HepG2 (cell line): ENCODE measurements at regions not wholly inside any gene's neighbourhood (a gene's known extent, or its start where the extent isn't known, plus 50 kb on each side); places are given as distances from the start of the nearest gene placed in this dataset.

Experiments
- CERS6 ChIP-seq: sonication (generic); formaldehyde crosslinking; IDR thresholded peaks from 2 replicates; pipeline ENCODE4 v1.5.0; 2020; ENCODE audit warnings: missing genetic modification reagents
- NR2F6 ChIP-seq, 2 experiments: IDR thresholded peaks; 2 replicates each; pipeline ENCODE4 v1.6.1; 2016; ENCODE audit warnings: antibody characterized with exemption in 1 of 2, mild to moderate bottlenecking in 1 of 2
- PBX3 ChIP-seq: sonication (generic); formaldehyde crosslinking; IDR thresholded peaks from 2 replicates; pipeline ENCODE4 v1.8.1; 2023; ENCODE audit warnings: missing genetic modification reagents, inconsistent platforms, borderline replicate concordance
- PHF5A ChIP-seq: IDR thresholded peaks from one replicate; pipeline ENCODE4 v1.6.1; 2018; ENCODE audit warnings: low read depth, missing genetic modification reagents; ENCODE audit not compliant: unreplicated experiment
- REL ChIP-seq: sonication (generic); formaldehyde crosslinking; conservative IDR thresholded peaks from 2 replicates; pipeline ENCODE4 v1.8.0; 2022; ENCODE audit warnings: mild to moderate bottlenecking, missing genetic modification reagents, moderate library complexity
- SALL2 ChIP-seq: sonication (generic); formaldehyde crosslinking; IDR thresholded peaks from 2 replicates; pipeline ENCODE4 v1.8.1; 2023; ENCODE audit warnings: mild to moderate bottlenecking, missing genetic modification reagents, inconsistent platforms
- SOX6 ChIP-seq, 2 experiments: fragments of 450-650 bp in 1 of 2; sonication (generic) in 1 of 2; formaldehyde crosslinking in 1 of 2; IDR thresholded peaks; 2 replicates each; pipeline versions ENCODE4 v1.4.0 to v1.6.1; 2017 to 2020; ENCODE audit warnings: antibody characterized with exemption in 1 of 2, mild to moderate bottlenecking in 1 of 2, missing genetic modification reagents in 1 of 2
- SP2 ChIP-seq: sonication (generic); formaldehyde crosslinking; IDR thresholded peaks from 2 replicates; pipeline ENCODE4 v1.5.1; 2020; ENCODE audit warnings: mild to moderate bottlenecking, missing genetic modification reagents
- SPEN ChIP-seq: sonication (generic); formaldehyde crosslinking; IDR thresholded peaks from 2 replicates; pipeline ENCODE4 v1.5.1; 2020; ENCODE audit warnings: low read depth, mild to moderate bottlenecking, missing genetic modification reagents
- SRSF1 ChIP-seq: fragments of 200-400 bp; formaldehyde crosslinking; optimal IDR thresholded peaks from 2 replicates; pipeline ENCODE3; 2017; ENCODE audit warnings: mild to moderate bottlenecking, low read depth, low read length, moderate library complexity
- ZFP41 ChIP-seq: sonication (generic); formaldehyde crosslinking; IDR thresholded peaks from 2 replicates; pipeline ENCODE4 v1.4.0; 2020; ENCODE audit warnings: mild to moderate bottlenecking, missing genetic modification reagents, borderline replicate concordance
- ZNF121 ChIP-seq: sonication (generic); formaldehyde crosslinking; IDR thresholded peaks from 2 replicates; pipeline ENCODE4 v1.5.0; 2020; ENCODE audit warnings: mild to moderate bottlenecking, missing genetic modification reagents
- ZNF205 ChIP-seq: IDR thresholded peaks from 2 replicates; pipeline ENCODE4 v1.6.1; 2018; ENCODE audit warnings: missing biosample characterization, missing genetic modification reagents
- ZNF235 ChIP-seq: sonication (generic); formaldehyde crosslinking; IDR thresholded peaks from 2 replicates; pipeline ENCODE4 v1.8.1; 2023; ENCODE audit warnings: mild to moderate bottlenecking, missing genetic modification reagents, borderline replicate concordance
- ZNF7 ChIP-seq: IDR thresholded peaks from 2 replicates; pipeline ENCODE4 v1.6.1; 2016; ENCODE audit warnings: missing biosample characterization, missing genetic modification reagents
- ZNF878 ChIP-seq: sonication (generic); formaldehyde crosslinking; IDR thresholded peaks from 2 replicates; pipeline ENCODE4 v1.8.1; 2023; ENCODE audit warnings: mild to moderate bottlenecking, missing genetic modification reagents, moderate library complexity
- TF ChIP-seq, protein P1 (sequence below): sonication (generic); formaldehyde crosslinking; IDR thresholded peaks from 2 replicates; pipeline ENCODE4 v1.4.0; 2020; ENCODE audit warnings: mild to moderate bottlenecking, missing genetic modification reagents
- TF ChIP-seq, protein P2 (sequence below): sonication (generic); formaldehyde crosslinking; IDR thresholded peaks from 2 replicates; pipeline ENCODE4 v1.5.1; 2020; ENCODE audit warnings: mild to moderate bottlenecking, missing genetic modification reagents, moderate library complexity
- TF ChIP-seq, protein P3 (sequence below): sonication (generic); formaldehyde crosslinking; IDR thresholded peaks from 2 replicates; pipeline ENCODE4 v1.4.0; 2020; ENCODE audit warnings: low read depth, mild to moderate bottlenecking, missing genetic modification reagents
- TF ChIP-seq, protein P4 (sequence below): sonication (generic); formaldehyde crosslinking; IDR thresholded peaks from 2 replicates; pipeline ENCODE4 v1.8.0; 2023; ENCODE audit warnings: mild to moderate bottlenecking, missing genetic modification reagents

DNA sequence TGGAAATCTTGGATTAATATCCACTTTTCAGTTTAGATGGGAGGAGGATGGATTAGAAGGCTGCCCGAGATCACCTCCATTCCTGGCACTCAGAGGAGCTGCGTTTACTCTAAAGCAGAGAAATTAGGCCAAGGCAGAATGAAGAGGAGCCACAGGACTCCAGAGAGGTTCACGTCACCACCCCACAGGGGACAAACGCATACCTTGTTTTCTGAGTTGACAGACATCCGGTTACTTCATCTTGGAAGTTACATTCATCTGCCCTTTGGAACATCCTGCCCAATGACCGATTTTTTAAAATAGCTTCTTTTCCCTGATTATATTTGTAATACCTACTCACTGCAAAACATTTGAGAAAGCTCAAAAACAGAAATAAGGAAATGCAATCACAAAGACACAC lies 220.0 kb downstream of the SOX9 start (continued):
- no peak for TF ChIP-seq ZNF878 (CRISPR knock-in tag)
- TF ChIP-seq NR2F6 (IDR thresholded peaks at IDR 0.05), result no peak
- TF ChIP-seq NR2F6 (CRISPR knock-in tag; IDR thresholded peaks at IDR 0.05), result 0 out of 2 replicates have a peak, but pooled peaks have one; percentile 22
- no peak for TF ChIP-seq SP2 (CRISPR knock-in tag)
- TF ChIP-seq, protein P1, sequence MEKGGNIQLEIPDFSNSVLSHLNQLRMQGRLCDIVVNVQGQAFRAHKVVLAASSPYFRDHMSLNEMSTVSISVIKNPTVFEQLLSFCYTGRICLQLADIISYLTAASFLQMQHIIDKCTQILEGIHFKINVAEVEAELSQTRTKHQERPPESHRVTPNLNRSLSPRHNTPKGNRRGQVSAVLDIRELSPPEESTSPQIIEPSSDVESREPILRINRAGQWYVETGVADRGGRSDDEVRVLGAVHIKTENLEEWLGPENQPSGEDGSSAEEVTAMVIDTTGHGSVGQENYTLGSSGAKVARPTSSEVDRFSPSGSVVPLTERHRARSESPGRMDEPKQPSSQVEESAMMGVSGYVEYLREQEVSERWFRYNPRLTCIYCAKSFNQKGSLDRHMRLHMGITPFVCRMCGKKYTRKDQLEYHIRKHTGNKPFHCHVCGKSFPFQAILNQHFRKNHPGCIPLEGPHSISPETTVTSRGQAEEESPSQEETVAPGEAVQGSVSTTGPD (CRISPR knock-in tag), result no peak
- TF ChIP-seq, protein P2, sequence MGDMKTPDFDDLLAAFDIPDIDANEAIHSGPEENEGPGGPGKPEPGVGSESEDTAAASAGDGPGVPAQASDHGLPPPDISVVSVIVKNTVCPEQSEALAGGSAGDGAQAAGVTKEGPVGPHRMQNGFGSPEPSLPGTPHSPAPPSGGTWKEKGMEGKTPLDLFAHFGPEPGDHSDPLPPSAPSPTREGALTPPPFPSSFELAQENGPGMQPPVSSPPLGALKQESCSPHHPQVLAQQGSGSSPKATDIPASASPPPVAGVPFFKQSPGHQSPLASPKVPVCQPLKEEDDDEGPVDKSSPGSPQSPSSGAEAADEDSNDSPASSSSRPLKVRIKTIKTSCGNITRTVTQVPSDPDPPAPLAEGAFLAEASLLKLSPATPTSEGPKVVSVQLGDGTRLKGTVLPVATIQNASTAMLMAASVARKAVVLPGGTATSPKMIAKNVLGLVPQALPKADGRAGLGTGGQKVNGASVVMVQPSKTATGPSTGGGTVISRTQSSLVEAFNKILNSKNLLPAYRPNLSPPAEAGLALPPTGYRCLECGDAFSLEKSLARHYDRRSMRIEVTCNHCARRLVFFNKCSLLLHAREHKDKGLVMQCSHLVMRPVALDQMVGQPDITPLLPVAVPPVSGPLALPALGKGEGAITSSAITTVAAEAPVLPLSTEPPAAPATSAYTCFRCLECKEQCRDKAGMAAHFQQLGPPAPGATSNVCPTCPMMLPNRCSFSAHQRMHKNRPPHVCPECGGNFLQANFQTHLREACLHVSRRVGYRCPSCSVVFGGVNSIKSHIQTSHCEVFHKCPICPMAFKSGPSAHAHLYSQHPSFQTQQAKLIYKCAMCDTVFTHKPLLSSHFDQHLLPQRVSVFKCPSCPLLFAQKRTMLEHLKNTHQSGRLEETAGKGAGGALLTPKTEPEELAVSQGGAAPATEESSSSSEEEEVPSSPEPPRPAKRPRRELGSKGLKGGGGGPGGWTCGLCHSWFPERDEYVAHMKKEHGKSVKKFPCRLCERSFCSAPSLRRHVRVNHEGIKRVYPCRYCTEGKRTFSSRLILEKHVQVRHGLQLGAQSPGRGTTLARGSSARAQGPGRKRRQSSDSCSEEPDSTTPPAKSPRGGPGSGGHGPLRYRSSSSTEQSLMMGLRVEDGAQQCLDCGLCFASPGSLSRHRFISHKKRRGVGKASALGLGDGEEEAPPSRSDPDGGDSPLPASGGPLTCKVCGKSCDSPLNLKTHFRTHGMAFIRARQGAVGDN (CRISPR knock-in tag), result no peak
- TF ChIP-seq, protein P3, sequence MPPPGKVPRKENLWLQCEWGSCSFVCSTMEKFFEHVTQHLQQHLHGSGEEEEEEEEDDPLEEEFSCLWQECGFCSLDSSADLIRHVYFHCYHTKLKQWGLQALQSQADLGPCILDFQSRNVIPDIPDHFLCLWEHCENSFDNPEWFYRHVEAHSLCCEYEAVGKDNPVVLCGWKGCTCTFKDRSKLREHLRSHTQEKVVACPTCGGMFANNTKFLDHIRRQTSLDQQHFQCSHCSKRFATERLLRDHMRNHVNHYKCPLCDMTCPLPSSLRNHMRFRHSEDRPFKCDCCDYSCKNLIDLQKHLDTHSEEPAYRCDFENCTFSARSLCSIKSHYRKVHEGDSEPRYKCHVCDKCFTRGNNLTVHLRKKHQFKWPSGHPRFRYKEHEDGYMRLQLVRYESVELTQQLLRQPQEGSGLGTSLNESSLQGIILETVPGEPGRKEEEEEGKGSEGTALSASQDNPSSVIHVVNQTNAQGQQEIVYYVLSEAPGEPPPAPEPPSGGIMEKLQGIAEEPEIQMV, result no peak
- no peak for TF ChIP-seq PHF5A (CRISPR knock-in tag)
- TF ChIP-seq ZNF205 (CRISPR knock-in tag), result no peak
- TF ChIP-seq PBX3 (CRISPR knock-in tag), result no peak
- TF ChIP-seq SALL2 (CRISPR knock-in tag), result no peak
- no peak for TF ChIP-seq SOX6 (IDR thresholded peaks at IDR 0.05)
- TF ChIP-seq SOX6 (CRISPR knock-in tag; IDR thresholded peaks at IDR 0.05), result peak; percentile 68
- no peak for TF ChIP-seq ZNF7 (CRISPR knock-in tag)
- TF ChIP-seq REL (CRISPR knock-in tag), result no peak
- TF ChIP-seq ZFP41 (CRISPR knock-in tag), result no peak
- no peak for TF ChIP-seq CERS6 (CRISPR knock-in tag)
- no peak for TF ChIP-seq ZNF235 (CRISPR knock-in tag)
- no peak for TF ChIP-seq ZNF121
- no peak for TF ChIP-seq SRSF1
- TF ChIP-seq, protein P4, sequence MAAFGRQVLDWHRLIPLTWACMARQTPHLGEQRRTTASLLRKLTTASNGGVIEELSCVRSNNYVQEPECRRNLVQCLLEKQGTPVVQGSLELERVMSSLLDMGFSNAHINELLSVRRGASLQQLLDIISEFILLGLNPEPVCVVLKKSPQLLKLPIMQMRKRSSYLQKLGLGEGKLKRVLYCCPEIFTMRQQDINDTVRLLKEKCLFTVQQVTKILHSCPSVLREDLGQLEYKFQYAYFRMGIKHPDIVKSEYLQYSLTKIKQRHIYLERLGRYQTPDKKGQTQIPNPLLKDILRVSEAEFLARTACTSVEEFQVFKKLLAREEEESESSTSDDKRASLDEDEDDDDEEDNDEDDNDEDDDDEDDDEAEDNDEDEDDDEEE (CRISPR knock-in tag), result no peak
- TF ChIP-seq SPEN (CRISPR knock-in tag), result no peak
